Fibroblast of peridontal ligament (primary cell): ENCODE measurements at regions not wholly inside any gene's neighbourhood (a gene's known extent, or its start where the extent isn't known, plus 50 kb on each side); places are given as distances from the start of the nearest gene placed in this dataset.
A peak's percentile ranks its signal among the peaks of the same experiment; 100 is the strongest.

Source experiments
- DNase-seq: peaks from one replicate; pipeline ENCODE4 v3.0.0-alpha.2; 2010; ENCODE audit errors: extremely low read depth

DNA sequence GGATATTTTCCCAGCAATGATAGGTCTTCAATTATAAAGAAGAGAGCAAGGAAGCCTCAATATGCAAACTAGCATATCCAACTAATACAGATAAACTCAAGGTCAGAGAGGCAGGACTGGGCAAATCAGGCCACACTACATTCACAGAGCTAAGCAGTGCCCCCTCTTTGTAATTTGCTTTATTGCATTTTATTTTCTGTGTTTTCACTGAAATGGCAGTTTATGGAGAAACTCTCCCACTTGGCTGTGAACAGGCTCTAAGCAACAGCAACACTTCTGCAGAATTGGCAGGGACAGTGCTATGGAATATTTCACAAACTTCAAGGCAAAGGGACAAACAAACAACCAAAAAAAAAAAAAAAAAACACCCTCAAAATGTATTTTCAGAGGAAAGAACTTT is 93.4 kb upstream of the SOD1 start:
- DNase-seq = peak; percentile 5

DNA sequence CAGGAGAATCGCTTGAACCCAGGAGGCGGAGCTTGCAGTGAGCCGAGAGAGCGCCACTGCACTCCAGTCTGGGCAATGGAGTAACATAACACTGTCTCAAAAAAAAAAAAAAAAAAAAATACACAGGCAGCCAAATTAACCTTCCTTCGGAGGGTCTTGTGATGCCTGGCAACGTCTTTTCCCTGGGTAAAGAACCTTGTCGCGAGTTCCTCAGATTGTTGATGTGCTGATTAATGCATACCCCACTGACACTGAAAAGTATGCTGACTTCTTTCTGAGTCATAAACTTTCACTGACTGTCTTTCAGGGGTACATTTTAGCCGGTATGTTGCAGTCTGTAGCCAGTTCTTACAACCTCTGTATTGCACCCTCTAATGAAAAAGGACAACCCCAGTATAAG is 95.1 kb upstream of the SOD1 start:
- DNase-seq = no peak

DNA sequence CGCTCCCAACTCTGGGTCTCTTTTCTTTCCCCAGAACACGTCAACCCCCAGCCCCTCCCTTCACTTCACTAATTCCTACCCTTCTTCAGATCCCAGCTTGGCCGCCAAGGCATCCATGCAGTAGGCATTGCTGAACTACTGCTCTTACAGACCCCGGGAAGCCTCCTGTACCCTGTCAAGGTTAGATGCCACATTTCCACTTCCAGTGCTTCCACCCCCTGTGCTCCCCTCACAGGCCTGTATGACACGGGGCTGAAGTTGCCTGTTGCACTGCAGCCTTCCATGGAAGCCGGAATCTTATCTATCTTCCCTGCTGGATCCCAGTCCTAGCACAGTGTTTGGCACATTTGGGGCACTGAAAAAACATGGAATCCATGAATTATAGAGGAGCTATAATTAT is 99.0 kb upstream of the SOD1 start:
- no peak for DNase-seq

DNA sequence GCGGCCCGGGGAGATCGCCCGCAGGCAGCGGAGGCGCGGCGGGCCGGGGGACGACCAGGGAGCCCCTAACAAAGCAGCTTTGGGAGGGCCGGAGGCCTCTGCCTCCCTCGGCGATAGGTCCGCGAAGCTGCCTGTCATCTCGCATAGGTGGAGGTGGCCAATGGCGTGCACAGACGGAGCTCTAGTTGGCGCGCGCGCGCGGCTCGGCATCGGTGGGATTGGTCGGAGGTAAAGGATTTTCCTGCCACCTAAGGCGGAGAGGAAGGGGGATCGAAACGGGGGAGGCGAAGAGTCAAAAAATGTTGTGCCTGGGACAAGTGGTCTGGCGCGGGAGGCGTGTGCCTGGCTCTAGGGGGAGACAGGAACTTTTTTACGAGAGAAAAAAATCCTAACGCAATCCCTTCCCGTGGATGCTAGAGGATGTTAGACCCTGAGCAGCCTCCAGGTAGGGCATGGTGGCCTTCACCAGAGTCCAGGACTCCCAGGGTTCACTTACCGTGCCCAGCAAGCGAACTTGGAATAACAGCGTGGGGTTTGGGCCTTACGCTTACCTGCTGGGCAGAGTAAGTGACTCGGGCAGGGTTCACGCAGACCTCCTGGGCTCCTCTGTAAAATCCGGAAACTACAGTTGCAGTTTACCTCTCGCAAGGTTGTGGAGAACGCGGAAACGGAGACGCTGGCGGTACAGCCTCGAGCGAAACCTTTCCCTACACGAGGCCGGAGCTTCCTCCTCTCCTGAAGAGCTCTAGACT is 99.9 kb upstream of the SOD1 start:
- peak; percentile 49 for DNase-seq

DNA sequence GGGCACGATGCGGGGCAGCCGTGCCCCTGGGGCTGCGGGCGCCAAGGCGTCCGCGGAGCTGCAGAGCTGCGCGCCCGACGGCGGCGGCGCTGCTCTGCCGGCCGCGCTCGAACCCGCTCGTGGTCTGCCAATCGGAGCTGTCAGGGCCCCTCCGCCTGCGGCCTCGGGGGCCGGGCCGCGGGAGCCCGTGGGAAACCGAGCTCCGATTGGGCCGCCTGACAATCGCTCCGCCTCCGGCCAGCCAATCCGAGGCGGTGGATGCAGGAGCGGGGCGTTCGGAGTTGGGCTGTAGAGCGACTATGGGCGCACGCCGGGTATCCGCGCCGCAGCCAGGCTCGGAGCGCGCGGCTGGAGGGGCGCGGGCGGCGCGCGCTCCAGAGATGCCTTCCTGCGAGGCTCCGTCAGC is 100.5 kb upstream of the SOD1 start:
- DNase-seq = peak; percentile 45

DNA sequence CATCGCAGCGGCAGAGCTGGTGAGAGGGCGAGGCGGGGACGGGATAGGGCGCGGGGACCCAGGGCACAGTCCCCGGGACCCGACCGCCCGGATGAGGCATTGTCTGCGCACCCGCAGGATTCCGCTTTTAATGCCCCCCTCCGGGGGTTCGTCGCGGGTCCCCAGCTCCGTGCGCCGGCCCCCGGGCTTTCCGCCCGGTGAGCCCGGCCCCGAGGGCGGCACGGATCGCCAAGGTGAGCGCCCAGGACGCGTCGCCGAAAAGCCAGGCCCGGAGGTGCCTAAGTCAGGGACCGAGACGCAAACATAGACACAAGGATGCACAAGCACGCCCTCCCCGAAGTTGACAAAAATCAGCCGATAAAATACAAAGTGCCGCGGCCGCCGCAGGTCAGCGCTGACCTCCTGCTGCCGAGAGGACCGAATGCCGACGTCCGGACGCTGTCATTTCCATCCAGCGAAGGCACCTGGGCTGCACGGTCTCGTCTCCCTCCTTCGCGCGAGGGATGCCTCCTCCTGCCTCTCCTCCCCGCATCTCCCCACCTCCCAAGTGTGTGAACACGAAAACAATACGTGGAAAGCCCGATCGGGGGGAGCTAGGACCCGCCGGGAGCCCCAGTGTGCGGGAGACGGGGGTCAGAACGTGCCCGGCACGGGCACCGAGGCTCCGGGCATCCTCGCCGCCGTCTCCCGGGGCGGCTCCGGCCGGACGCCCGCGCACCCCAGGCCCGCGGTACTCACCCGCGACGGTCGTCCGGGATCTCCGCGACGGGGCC is 101.1 kb upstream of the SOD1 start:
- DNase-seq = no peak

DNA sequence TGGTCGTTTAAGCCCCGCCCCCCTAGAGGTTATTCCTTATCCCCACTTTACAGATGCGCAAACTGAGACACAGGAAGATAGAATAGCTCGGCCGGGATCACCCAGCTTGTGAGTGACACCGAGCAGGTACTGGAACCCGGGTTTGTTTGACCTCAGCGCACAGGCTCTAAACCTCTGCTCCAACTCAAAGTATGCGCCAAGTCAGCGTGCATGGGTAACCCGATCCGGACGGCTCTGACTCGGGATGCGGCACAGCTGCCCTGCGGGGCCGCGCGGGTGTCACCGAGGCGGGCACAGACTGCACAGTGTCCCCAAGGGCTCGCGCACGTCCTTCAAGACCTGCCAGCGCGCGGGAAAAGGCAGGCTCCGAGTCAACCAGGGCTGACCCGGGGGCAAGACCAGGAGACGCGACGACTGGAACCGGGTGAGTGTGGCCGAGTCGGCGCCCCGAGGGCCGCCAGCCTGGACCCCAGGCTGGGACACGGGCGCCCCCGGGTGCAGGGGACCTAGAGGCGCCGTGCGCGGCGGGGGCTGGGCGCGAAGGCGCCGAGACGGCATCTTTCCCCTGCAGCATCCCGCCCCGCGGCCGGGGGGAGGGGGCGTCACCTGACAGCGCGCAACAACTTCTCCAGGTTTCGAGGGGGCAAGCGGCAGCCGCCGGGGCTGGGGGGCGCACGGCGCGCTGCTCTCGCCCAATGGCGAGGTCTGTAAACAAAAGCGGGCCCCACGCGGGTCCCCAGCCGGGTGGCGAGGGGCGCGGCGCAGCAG is 101.9 kb upstream of the SOD1 start:
- DNase-seq = no peak

DNA sequence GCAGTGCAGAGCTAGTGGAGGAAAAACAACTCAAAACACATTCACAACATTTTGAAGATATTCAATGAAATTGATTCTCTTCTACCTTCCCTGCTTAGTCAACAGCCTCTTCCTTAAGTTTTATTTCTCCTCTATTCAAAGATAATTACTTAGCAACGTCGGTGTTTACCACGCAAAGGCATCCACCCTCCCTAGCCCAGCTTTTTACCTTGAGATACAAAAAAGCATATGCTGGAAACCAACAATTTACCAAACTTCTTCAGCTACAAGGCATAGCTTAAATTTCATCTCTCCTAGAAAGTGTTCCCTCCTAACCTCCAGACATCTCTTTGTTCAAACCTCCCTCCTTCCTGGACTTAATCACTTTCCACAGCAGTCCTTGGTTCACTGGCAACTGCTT is 102.8 kb upstream of the SOD1 start:
- DNase-seq = no peak

DNA sequence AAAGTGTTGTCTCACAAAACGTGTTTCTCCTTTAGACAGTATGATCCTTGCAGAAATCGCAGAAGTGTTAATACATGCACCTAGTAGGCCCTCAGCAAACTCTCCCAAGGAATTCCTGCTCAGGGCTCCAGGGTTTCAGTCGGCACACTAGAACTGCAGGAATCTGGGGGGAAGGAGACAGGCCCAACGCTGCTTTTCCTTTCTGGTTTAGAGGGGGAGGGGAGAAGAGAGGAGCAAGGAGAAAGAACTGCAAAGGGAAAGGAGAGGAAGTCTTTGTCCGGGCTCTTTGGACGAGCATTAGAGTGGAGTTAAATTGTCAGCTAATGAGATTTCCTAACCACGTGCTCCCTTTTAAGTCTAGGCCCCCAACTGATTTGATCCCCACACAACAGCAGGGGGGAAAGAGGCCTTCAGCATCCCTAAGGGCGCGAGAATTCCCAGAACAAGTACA is 103.7 kb upstream of the SOD1 start:
- no peak for DNase-seq

DNA sequence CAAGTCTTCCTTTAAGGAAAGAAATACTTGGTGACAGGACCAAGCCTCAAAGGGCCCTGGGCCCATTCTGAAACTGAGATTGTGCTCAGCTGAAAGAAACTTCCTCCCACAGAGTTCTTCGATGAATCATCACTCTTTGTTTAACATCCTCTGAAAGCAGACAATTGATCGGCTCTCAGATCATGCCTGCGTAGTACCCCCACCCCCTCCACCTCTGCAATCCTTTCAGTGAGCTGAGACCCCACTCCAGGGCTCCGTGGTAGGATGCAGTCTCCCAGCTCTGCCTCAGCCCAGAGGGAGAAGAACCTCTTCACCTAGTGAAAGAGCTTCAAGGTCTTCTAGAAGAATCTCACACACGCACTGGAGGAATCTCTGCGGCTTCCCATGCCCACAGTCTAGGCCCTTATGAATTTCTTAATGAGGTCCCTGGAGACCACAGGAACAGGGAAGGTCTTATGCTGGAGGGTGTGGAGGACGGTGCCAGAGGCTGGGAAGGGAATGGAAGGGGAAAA is 104.9 kb upstream of the SOD1 start:
- peak; percentile 19 for DNase-seq

DNA sequence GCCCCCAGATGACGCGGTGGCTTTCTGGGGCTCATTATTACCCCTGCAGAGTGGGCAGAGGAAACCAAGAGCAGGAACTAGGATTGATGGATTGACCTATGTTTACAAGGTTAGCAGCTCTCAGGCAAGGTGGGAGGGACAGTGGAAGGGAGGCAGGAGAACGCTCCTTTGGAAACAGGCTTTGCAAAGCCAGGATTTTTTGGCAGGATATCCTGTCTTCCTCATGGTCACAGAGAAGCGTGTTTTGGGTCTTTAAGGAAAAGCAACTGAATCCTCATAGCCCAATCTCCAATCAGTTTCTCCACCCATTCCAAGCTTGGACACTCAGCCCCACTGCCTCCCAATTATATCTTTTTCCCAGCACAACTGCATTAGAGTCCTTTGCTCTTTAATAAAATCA is 105.6 kb upstream of the SOD1 start:
- no peak for DNase-seq

DNA sequence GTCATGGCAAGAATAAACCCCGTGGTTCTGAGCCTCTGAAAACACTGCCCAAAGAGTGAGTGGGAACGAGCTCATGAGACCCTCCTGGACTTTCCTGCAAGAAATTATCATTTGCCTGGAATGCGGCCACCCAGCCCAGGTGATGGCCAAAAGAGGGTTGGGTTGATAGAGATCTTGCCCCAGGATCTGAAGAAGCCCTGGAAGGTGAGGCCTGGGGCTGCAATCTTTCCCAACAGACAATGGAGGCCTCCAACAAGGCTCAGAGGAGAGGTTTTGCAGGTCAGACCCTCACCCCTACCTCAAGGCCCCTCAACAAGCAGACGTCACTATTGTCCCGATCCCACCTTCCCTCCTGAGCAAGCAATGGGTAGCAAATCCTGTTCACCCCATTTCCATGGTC is 106.0 kb upstream of the SOD1 start:
- no peak for DNase-seq

DNA sequence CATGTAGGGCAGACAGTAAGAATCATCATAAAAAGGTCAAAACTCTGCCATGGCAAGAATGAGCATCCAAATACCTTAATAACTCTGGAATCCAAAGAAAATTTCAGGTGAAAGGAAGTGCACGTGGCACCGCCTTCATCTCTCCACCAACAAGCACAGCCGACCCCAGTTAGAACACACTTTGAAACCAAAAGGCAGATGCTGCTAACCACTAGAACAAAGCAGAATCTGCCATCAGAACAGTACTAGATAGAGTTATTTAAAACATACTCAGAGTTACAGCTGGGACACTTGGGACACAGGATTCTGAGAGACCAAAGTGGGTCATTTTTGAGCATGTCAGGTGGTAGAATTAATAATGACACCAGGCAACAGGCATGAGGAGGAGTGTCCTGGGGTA is 106.7 kb upstream of the SOD1 start:
- DNase-seq = no peak

DNA sequence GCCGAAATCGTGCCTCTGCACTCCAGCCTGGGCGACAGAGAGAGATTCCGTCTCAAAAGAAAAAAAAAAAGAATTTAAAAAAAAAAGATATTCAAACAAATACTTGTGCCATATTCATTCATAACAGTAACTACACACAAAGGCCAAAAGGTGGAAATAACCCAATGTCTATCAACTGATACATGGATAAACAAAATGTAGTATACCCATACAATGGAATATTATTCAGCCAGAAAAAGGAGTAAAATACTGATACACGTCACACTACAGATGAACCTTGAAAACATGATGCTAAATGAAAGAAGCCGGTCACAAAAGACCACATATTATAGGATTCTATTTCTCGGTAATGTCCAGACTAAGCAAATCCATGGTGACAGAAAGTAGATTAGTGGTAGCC is 109.4 kb upstream of the SOD1 start:
- DNase-seq = no peak

DNA sequence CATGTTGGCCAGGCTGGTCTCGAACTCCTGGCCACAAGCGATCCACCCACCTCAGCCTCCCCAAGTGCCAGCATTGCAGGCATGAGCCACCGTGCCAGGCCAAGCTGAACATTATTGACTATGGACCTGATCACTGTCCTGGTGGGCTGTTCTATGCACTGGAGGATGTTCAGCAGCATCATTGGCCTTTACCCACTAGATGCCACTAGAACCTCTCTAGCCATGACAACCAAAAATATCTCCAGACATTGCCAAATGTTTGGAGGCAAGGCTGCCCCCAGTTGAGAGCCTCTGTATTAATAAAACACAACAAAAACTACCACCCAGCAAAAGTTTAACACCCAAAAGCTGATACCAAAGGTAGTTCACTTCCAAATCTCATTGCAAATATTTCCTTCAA is 110.8 kb upstream of the SOD1 start:
- no peak for DNase-seq

DNA sequence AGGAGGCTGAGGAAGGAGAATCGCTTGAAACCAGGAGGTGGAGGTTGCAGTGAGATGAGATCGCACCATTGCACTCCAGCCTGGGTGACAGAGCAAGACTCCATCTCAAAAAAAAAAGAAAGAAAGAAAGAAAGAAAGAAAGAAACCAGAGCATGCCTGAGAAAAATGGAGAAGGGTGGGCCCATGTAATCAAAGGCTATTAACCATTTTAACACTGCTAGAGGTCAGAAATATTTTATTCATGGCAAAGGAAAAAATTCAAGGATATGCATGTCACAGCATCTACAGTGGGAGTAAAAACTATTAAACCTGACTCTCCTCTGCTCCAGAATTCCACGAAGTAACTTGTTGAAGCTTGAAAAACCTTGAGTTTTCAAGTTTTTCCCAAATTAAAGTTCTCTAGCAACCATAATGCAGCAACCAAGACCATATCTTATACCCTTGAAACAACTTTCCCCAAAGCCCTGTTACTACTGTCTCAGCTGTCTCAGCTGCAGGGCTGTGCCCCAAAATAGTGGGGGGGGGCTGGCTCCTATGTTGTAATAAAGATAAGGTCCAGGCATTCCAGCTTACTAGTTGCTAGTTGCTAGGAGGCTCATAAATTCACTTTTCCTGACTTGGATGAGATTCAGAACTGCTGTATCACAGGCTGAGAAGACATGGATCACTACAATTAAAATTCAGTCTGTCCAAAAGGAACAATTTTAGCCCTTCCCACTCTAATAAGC is 112.9 kb upstream of the SOD1 start:
- DNase-seq = no peak

DNA sequence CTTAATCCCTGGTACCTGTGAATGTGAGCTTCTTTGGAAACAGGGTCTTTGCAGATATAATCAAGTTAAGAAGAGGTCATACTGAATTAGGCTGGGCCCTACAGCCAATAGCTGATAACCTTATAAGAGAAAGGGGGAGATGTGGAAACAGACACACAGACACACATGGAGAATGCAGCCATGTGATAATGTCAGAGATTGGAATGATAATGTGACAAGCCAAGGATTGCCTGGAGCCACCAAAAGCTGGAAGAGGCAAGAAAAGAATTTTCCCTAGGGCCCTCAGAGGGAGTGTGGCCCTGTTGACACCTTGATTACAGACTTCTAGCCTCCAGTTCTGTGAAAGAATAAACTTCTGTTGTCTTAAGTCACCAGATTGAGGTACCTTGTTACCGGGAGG is 114.5 kb upstream of the SOD1 start:
- DNase-seq = no peak

DNA sequence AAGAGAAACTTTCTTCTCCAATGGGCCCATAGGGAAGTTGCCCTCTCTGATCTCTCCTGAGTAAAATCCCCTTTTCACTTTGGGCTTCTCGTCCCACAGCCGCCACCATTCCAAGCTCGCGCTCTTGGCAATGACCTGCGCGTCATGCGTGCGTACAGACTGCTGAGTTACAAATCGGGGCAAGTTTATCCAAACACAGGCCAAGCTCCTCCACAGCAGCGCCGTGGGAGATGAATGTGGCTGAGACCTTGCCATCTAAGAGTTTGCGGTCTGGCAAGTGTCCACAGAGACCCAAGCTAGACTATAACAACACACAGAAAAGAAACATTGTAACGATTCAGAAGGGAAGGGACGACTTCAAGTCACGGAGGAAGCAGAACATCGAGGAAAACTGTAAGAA is 116.3 kb upstream of the SOD1 start:
- peak; percentile 83 for DNase-seq

DNA sequence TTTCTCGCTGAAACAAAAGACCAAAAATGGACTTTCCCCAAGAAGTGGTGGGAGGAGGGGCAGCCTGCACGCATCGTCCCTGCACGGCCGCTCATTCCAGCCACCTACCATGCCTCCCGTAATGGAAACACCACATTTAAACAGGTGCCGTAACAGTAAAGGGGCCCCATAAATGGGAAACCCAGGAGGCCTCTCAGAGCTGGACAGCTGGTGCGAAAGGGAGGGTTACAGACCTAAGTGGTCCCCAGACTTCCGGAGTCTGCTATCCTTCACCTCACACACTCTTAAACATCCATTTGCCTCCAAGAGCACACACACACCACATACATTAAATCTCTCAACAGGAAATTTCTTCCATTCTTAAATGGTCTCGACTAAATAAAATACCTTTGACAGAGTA is 120.7 kb upstream of the SOD1 start:
- DNase-seq = no peak

DNA sequence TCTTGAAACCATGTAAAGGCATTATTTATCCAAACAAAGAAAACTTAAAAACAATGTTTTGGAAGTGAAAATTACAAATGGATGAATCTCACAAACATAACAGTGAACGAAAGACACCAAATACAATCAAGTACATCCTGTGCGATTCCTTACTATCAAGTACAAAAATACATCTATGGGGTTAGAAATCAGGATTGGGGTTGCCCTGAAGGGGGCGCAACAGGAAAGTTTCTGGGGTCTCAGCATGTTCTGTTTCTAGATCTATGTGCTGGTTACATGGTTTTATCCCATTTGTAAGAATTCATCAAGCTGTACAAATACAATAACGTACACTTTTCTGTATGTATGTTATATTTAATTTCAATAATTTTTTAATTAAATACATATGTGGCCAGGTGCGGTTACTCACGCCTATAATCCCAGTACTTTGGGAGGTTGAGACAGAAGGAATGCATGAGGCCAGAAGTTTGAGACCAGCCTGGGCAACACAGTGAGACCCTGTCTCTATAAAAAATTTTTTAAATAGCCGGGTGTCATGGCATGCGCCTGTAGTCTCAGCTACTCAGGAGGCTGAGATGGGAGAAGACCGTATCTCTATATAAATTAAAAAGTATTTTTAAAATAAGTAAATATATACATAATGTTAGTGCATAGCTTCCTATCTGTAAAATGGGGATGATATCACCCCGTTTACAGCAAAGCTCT is 121.5 kb upstream of the SOD1 start:
- DNase-seq = no peak

DNA sequence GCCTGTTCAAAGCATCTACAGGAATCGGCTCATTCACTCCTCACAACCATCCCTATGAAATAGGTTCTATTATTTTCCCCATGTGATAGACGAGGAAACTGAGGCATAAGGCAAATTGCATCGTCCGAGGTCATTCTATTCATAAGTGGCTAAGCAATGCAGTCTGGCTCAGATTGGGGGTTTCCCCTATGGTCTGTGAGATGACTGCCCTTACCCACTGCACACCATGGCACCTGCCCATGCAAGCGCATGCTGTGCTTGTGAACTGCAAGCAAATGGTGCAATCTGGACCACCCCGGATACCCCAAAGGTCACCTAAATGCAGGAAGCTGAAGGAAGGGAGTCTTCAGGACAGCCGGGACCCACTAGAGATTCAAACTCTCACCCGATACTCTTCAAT is 123.4 kb upstream of the SOD1 start:
- DNase-seq = no peak
